Inferior parietal cortex (tissue), 1 donor: ENCODE measurements at regions not wholly inside any gene's neighbourhood (a gene's known extent, or its start where the extent isn't known, plus 50 kb on each side); places are given as distances from the start of the nearest gene placed in this dataset.

Source experiments
- DNase-seq: peaks from one replicate; pipeline ENCODE4 v3.0.0-alpha.2; 2016; ENCODE audit errors: extremely low spot score

- no peak for DNase-seq
Observed at GRCh38 chr20:39913274-39913673, 775.8 kb downstream of the MAFB start.

- no peak for DNase-seq
Observed at GRCh38 chr20:39911497-39911896, 777.5 kb downstream of the MAFB start.

DNA sequence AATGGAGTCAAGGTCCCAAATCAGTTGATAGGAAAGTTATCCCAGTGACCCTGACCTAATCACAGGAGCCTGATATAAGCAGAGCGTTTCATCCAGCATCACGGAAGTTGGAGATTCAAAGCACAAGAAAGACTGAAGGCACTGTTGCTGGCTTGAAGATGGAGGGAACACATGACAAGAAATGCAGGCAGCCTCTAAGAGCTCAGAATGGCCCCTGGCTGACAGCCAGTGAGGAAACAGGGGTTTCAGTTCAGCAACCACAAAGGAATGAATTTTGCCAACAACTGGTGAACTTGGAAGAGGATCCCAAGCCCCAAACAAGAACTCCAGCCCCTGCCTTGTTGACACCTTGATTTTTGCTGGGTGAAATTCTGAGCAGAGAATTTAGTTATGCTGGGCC, 778.5 kb downstream of the MAFB start:
- DNase-seq, result no peak

- peak; percentile 2 for DNase-seq
Observed at GRCh38 chr20:39909447-39909846, 779.6 kb downstream of the MAFB start.

GRCh38 chr20:39904476-39905112, 784.4 kb downstream of the MAFB start:
- peak; percentile 3 for DNase-seq

- DNase-seq, result peak; percentile 14
Observed at GRCh38 chr20:39903806-39904465, 785.1 kb downstream of the MAFB start.

- no peak for DNase-seq
Observed at GRCh38 chr20:39899881-39900280, 789.2 kb downstream of the MAFB start.

- no peak for DNase-seq
Observed at GRCh38 chr20:39898467-39898852, 790.6 kb downstream of the MAFB start.

GRCh38 chr20:39897781-39898466, 791.1 kb downstream of the MAFB start:
- no peak for DNase-seq

DNA sequence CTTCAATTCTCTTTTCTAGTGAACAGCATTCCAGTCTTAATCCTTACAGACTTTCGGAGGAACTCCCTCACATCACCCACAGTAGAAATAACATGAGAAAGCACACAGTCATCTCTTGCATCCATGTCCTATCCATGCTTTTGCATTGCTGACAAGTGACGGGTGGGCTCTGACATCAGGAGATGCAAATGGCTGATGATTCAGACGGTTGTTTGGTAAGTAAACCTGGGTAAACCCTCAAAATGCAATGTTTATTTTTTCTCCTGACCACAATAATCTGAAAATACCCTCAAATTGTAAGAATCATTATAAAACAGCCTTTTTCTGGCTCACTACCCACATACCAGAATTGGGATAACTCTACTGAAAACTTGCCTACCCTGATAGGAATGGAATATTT, 792.0 kb downstream of the MAFB start:
- DNase-seq, result no peak

DNA sequence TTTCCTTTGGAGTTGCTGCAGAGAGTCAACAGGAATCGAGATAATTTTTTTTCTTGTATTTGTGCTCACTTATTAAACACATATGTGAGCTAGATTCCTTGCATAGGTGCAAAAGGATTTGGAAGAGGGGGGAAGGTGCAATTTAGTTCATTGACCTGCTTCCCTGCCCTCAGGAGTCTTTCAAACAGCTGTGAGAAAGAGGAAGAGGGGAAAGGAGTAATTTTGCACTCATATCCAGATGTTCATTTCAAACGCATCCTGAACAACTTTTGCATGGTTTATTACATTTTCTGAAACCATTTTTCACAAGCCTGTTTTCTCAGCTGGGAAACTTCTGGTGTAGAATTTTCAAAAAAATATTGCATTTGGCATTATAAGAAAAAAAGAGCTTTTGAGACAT, 795.0 kb downstream of the MAFB start:
- DNase-seq, result no peak

DNA sequence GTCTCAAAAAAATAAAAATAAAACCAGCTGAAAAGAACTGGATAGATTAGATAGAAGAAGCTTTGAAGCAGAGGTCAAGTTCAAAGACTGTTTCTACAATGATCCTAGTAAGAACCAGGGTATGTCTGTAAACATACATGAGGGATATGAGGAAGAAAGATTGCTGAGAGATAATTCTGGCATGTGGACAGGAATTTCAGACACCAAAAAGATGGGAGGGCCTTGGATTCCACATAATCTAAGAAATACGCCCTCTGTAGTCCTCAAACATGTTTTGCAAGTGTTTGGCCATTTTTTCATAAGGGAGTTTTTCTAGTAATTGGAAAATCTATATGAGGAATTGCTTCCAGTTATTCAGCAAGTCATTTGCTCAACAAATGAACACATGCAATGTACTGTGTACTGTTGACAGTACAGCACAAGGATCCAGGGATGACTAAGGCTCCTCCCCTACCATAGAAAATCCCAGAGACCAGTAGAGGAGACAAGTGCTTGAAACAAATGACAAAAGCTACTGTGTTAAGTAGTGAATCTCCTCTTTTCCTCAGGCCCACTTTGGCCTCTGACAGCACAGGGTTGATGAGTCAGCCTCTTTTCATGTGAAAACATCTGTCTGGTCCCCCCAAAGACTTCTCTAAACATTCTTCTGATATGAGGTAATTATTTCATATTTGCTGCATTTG, 795.9 kb downstream of the MAFB start:
- no peak for DNase-seq

- DNase-seq, result no peak
Observed at GRCh38 chr20:39890697-39891096, 798.3 kb downstream of the MAFB start.

DNA sequence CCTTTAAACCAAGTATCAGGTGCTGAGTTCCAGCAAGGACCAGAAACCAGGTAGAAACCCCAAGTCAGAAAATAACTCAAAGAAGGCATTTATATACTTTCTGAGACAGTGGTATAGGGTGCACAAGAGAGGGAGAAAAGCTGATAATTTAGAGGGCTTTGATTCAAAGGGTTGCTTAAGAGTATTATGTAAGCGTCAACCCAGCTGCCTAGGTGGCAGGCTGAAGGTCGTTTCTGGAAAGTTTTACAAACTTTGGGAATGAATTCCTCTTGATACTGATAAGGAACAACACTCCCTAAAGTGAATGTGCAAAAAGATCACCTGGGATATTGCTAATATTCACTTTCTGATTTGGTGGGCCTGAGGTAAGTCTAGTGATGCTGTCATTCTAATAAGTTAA, 800.7 kb downstream of the MAFB start:
- DNase-seq, result no peak

DNA sequence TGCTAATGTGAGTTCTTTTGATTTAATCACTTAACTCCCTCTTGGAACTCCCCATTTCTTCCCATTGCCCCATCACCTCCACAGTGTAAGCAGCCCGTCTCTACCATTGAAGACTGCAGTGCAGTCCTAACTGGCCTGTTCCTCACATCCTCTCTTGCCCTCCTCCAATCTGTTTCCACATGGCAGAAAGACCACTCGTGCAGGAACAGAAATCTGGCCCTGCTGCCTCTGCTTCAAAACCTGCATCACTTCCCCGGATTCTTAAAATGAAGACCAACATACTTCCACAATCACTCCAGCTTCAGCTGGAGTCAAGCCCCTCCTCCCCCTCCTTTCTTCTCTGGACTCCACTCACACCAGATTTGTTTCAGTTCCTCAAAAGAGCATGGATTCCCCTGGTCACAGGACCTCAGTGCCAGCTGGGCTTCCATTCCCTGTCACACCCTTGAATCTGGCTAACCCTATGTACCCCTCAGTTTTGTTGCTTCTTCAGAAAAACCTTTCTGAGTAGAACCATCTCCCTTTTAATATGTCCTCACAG, 802.3 kb downstream of the MAFB start:
- DNase-seq, result peak; percentile 13

DNA sequence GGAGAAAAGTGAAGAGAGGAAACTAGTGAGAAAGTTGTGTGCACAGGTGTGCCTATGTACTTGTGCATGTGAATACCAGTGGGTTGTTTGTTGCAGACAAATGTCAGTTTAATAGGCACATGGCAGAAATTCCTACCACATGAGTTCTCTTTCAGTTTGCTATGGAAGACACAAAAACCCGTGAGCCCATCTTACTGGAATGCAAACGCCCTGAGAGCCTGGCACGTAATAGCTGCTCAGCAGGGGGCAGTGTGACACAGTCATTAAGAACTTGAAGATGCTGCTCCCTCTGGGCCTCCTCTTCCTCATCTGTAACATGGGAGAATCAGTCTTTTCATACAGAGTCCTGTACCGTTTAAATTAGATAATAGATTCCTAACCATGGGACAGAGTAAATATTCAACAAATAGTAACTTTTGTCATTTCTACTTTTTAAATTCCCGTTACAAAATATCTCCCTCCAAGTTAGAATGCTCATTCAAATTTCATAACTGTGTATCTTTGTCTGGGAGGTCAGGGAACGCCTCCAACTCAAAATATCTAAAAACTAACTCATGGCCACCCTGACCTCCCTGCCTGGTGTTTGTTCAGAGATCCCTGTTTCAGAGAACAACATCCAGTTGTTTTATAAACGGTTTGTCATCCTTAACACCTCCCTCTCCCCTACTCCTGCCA, 802.9 kb downstream of the MAFB start:
- peak; percentile 32 for DNase-seq

- no peak for DNase-seq
Observed at GRCh38 chr20:39882806-39883205, 806.2 kb downstream of the MAFB start.

DNA sequence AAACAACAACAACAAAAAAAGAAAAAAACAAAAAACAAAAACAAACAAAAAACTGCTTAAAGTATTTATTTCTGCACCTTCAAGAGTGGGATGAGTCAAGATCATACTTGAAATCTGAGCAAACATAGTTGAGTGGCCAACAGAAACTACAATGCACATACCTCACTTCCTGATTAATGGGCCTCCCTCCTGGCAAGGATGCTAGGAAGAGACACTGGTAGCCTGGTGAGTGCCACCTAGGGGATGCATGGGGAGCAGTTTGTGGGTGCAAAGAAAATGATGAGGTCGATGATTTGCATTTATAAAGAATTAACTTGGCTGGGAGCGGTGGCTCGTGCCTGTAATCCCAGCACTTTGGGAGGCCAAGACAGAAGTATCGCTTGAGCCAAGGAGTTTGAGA, 808.1 kb downstream of the MAFB start:
- no peak for DNase-seq

DNA sequence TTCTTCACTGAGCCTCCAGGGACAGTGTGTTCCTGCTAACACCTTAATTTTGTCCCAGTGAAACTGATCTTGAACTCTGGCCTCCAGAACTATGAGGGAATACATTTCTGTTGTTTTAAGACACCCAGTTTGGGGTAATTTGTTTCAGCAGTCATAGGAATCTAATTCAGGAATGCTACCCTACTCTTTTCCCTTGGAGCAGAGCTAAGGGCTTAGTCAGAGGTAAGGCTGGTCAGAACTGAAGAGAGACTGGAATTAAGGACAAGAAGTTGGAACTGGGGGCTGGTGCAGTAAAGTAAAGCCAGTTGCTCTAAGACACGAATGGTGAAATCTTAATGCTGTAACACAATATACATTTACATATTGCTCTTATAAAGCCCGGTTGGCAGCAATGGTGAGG, 809.7 kb downstream of the MAFB start:
- no peak for DNase-seq

DNA sequence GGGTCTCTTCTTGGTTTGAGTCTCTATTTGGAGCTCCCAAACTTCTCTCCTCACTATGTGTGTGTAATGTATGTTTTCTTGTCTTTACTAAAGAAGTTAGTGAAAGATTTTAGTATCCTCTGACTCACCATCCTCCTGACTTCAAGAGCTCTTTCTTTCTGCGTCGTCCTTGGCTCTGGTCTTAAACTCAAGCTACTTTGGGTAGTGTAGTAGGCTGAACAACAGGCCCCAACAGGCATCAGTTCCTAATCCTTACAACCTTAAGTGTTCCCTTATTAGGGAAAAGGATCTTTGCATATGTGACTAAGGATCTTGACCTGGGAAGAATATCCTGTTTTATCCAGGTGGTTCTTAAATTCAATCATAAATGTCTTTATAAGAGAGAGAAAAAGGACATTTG, 810.2 kb downstream of the MAFB start:
- no peak for DNase-seq

- DNase-seq, result no peak
Observed at GRCh38 chr20:39878320-39878719, 810.7 kb downstream of the MAFB start.

DNA sequence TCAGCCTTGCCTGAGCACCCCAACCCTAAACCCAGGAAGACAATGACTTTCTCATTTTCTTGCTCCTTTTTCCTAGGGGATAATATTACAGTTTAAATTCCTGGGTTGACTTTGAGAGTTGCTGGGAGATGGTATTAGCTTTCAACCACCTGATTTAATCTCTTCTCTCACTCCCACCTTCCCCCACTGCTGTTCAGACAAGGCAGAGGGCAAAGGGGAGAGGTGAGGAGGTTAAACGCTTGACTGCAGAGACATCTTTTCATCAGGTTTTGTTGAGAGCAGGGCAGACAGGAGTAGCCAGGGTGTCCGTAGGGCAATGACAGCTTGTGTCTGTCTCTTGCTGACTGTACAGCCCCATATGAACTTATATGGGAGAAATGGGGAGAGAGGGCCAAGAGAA, 811.2 kb downstream of the MAFB start:
- DNase-seq, result no peak
